Liver (tissue), 3 donors: ENCODE measurements at regions not wholly inside any gene's neighbourhood (a gene's known extent, or its start where the extent isn't known, plus 50 kb on each side); places are given as distances from the start of the nearest gene placed in this dataset.

Experiments
- CTCF ChIP-seq: fragments of 150-350 bp; IDR thresholded peaks from 2 replicates; pipeline ENCODE4 v1.5.1; 2017; ENCODE audit warnings: improper control_type of control experiment, low read depth, low read length; ENCODE audit not compliant: missing input control
- GABPA ChIP-seq, 2 donors: IDR thresholded peaks in 1 of 2; conservative IDR thresholded peaks in 1 of 2; 2 replicates each; pipeline ENCODE4 v1.6.1; 2016; ENCODE audit warnings: antibody characterized with exemption in 2 of 2, mild to moderate bottlenecking in 1 of 2, moderate library complexity in 1 of 2
- MAX ChIP-seq: IDR thresholded peaks from 2 replicates; pipeline ENCODE4 v1.6.1; 2016; ENCODE audit warnings: antibody characterized with exemption
- TAF1 ChIP-seq: conservative IDR thresholded peaks from 2 replicates; pipeline ENCODE4 v1.6.1; 2016; ENCODE audit warnings: antibody characterized with exemption, mild to moderate bottlenecking
- YY1 ChIP-seq: IDR thresholded peaks from 2 replicates; pipeline ENCODE4 v1.6.1; 2016; ENCODE audit warnings: antibody characterized with exemption, mild to moderate bottlenecking
- TF ChIP-seq, protein P1 (sequence below): IDR thresholded peaks from 2 replicates; pipeline ENCODE4 v1.6.1; 2016; ENCODE audit warnings: antibody characterized with exemption, mild to moderate bottlenecking
- donor health status: healthy.
- donor health status: healthy.

- no peak for TF ChIP-seq CTCF
- TF ChIP-seq YY1 = no peak
- TF ChIP-seq, protein P1, sequence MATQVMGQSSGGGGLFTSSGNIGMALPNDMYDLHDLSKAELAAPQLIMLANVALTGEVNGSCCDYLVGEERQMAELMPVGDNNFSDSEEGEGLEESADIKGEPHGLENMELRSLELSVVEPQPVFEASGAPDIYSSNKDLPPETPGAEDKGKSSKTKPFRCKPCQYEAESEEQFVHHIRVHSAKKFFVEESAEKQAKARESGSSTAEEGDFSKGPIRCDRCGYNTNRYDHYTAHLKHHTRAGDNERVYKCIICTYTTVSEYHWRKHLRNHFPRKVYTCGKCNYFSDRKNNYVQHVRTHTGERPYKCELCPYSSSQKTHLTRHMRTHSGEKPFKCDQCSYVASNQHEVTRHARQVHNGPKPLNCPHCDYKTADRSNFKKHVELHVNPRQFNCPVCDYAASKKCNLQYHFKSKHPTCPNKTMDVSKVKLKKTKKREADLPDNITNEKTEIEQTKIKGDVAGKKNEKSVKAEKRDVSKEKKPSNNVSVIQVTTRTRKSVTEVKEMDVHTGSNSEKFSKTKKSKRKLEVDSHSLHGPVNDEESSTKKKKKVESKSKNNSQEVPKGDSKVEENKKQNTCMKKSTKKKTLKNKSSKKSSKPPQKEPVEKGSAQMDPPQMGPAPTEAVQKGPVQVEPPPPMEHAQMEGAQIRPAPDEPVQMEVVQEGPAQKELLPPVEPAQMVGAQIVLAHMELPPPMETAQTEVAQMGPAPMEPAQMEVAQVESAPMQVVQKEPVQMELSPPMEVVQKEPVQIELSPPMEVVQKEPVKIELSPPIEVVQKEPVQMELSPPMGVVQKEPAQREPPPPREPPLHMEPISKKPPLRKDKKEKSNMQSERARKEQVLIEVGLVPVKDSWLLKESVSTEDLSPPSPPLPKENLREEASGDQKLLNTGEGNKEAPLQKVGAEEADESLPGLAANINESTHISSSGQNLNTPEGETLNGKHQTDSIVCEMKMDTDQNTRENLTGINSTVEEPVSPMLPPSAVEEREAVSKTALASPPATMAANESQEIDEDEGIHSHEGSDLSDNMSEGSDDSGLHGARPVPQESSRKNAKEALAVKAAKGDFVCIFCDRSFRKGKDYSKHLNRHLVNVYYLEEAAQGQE = no peak
- TF ChIP-seq TAF1 = no peak
- no peak for TF ChIP-seq GABPA (IDR thresholded peaks at IDR 0.05 in 1 of 2, conservative IDR thresholded peaks at IDR 0.05 in 1 of 2)
- no peak for TF ChIP-seq MAX
Measured at GRCh38 chr5:74460694-74461093, 179.8 kb downstream of the ENC1 start.
